DMS114 treated with DMSO at 0.1 percent for 48 hours (cell line): ENCODE measurements at regions not wholly inside any gene's neighbourhood (a gene's known extent, or its start where the extent isn't known, plus 50 kb on each side); places are given as distances from the start of the nearest gene placed in this dataset.
A peak's percentile ranks its signal among the peaks of the same experiment; 100 is the strongest.
"Not testable (repeated sequence)": the region's sequence is repeated elsewhere in the genome, so short reads cannot be mapped to it uniquely, and the experiment has no call there.

Experiments
- DNase-seq: peaks from one replicate; lab custom pipeline; 2025; ENCODE audit not compliant: unreplicated experiment; lab: John Stamatoyannopoulos, UW

DNA sequence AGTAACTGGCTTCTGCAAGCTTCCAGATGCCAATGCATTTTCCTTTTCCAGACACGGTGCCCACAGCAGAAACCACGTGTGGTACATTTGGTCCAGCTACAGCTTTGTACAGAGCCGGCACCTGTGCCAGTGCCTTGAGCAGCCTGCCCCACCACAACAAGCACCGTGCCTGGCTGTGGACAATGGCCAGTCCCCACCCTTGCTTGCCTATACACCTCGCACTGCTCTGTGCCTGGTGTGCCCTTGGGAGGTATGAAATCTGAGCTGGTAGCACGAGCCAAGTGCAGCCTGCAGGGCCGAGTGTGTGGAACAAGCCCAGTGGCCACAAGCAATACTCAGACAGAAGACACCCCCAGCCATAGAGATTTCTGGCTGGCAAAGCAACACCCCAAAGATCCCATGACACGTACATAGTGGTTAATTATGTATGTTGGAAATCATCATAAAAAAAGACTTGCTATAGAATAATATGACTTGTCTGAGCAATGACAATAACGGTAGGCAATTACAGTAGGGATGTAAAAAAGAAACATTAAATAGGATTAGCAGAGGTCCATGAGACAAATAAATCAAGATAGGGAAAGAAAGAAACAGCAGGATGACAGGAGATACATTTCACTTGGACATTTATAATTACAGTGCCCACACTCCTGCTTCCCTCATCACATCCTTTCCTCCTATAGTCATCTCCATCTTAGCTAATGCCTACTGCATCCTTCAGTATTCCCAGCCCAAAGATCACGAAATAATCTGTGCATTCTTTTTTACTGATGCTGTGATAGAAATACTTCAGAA is 1399.5 kb downstream of the PCDH9 start:
- no peak for DNase-seq

DNA sequence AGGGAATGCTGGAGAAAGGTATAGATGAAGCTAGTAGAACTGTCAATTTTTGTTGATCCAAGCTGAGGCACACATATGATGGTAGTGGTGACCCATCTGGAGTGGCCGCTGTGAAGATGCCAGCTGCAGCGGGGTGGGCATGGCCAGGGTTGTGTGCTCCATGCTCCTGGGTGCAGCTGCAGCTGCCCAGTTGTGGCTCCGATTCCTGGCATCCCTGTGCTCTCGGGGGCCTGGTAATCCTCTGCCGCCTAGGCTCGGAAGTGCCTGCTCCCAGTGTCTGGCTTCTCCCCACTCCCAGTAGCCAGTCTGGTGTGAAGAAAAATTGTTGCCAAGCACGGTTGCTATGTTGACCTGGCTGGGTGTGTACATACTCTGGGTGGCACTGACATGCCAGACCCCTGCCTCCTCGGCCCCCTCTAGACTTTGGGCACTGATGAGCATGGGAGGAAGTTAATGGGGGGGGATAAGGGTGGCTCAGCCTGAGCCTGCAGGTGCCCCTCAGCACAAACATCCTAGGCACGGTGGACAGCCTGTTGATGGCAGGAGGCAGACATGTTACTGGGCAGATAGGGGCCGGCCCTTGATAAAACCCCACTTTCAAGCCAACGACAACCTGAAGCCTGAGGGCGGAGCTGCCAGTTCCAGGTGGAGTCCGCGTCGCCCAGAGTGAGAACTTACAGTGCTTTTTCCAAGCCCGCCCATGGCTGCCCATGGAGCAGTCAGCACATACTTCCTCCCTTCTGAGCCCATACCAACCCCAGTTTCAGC is 1400.7 kb downstream of the PCDH9 start:
- DNase-seq: no peak

GRCh38 chr13:65826657-65827056 is 1403.5 kb downstream of the PCDH9 start:
- DNase-seq: no peak

DNA sequence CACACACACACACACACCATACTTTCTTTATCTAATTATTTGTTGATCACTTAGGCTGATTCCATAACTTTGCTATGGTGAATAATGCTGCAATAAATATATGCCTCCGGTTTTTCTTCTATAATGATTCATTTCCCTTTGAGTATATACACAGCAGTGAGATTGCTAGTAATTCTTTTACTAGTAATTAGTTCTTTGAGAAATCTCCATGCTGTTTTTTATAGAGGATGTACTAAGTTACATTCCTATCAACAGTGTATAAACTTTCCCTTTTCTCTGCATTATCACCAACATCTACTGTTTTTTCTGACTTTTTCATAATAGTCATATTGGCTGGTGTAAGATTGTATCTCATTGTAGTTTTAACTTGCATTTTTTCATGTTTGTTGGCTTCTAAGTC is 1405.1 kb downstream of the PCDH9 start:
- DNase-seq: no peak

- no peak for DNase-seq
Measured at GRCh38 chr13:65808061-65808460, 1422.1 kb downstream of the PCDH9 start.

- DNase-seq: peak; percentile 6
Measured at GRCh38 chr13:65803530-65804392, 1426.4 kb downstream of the PCDH9 start.

- DNase-seq: no peak
Measured at GRCh38 chr13:65789815-65790214, 1440.3 kb downstream of the PCDH9 start.

- no peak for DNase-seq
Measured at GRCh38 chr13:65787082-65787481, 1443.1 kb downstream of the PCDH9 start.

GRCh38 chr13:65784088-65784816 is 1445.9 kb downstream of the PCDH9 start:
- no peak for DNase-seq

DNA sequence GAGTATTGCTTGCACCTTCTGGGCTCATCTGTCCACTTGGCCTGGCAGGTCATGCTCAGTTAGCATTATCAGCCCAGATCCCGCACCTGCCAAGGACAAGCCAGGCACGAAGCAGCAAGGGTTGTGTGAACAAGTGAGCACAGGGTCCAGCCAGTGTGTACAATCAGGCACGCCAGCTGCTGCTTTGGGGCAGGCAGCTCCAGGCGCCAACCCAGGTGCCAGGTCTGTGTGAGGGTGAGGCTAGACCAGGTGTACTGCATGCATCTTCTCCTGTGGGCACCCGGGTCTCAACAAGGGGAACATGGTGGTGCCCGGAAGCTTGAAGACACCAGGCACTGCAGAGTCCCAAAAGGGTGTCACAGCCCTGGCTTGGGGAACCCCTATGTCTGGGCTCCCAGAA is 1446.8 kb downstream of the PCDH9 start:
- DNase-seq: no peak

DNA sequence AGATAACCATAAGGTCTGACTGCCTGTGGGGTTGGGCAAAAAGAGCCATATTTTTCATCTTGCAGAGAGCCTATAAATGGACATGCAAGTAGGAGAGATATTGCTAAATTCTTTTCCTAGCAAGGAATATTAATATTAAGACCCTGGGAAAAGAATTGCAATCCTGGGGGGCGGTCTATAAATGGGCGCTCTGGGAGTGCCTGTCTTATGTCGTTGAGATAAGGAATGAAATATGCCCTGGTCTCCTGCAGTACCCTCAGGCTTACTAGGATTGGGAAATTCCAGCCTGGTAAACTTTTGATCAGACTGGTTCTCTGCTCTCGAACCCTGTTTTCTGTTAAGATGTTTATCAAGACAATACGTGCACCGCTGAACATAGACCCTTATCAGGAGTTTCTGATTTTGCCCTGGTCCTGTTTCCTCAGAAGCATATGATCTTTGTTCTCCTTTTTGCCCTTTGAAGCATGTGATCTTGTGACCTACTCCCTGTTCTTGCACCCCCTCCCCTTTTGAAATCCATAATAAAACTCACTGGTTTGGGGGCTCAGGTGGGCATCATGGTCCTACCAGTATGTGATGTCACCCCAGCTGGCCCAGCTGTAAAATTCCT is 1458.3 kb downstream of the PCDH9 start:
- DNase-seq: not testable (repeated sequence)

GRCh38 chr13:65768545-65768944 is 1461.6 kb downstream of the PCDH9 start:
- DNase-seq: no peak

GRCh38 chr13:65763811-65764210 is 1466.3 kb downstream of the PCDH9 start:
- no peak for DNase-seq

DNA sequence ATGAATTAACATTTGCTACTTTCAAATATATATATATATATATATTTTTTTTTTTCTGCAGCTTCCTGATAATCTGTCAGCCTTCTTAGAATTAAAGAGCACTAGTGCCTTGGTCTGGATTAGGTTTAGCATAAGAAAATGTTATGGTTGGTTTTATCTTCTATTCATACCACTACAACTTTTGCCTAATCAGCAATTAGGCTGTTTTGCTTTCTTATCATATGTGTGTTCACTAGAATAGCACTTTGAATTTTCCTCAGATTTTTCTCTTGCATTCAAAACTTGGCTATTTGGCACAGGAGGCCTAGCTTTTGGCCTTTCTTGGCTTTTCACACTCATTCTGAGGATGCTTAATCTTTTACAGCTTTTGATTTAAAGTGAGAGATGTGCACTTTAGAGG is 1468.1 kb downstream of the PCDH9 start:
- no peak for DNase-seq

- no peak for DNase-seq
Measured at GRCh38 chr13:65756071-65756671, 1474.0 kb downstream of the PCDH9 start.

GRCh38 chr13:65748227-65748626 is 1481.9 kb downstream of the PCDH9 start:
- DNase-seq: no peak

GRCh38 chr13:65746406-65746921 is 1483.7 kb downstream of the PCDH9 start:
- DNase-seq: no peak

- DNase-seq: no peak
Measured at GRCh38 chr13:65744836-65745235, 1485.3 kb downstream of the PCDH9 start.

GRCh38 chr13:65733110-65733509 is 1497.0 kb downstream of the PCDH9 start:
- DNase-seq: no peak

DNA sequence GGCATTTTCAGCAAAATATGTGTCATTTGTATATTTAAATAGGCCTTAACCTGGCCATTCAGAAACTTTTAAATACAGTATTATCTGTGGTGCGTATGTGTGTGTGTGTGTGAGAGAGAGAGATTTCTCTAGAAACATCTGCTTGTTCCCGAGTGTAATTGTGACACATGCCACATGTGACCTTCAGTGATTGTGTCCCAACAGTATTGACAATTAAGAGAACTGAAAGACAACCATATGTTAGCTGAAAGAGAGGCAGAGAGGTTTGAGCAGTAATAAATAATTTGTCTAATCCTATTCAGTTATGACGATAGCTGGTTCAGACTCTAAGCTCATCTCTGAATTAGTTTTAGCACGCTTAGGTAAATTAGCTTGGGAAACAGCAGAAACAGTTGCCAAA is 1503.1 kb downstream of the PCDH9 start:
- no peak for DNase-seq
